ENCODE measurements at regions not wholly inside any gene's neighbourhood (a gene's known extent, or its start where the extent isn't known, plus 50 kb on each side); places are given as distances from the start of the nearest gene placed in this dataset.

- no peak for TF ChIP-seq CTCF (IDR thresholded peaks at IDR 0.05; ENCODE audit: extremely low read depth, low read depth, low read length)
- no peaks in the 10 kb centered on the region for H3K79me2 ChIP-seq (ENCODE audit: insufficient read depth, low read length)
- H3K4me3 ChIP-seq (ENCODE audit: insufficient read depth, low read length) = no peak overlapping the region
- no peaks in the 10 kb centered on the region for H4K20me1 ChIP-seq (ENCODE audit: insufficient read depth, low read length)
- H3K27ac ChIP-seq (ENCODE audit: low read depth, low read length) = no peak overlapping the region
- no peaks in the 10 kb centered on the region for H3K36me3 ChIP-seq (ENCODE audit: insufficient read depth, low read length)
- H3K27me3 ChIP-seq (ENCODE audit: insufficient read depth, low read length) = no peaks in the 10 kb centered on the region
- H3K9me3 ChIP-seq (ENCODE audit: low read depth, low read length) = no peaks in the 10 kb centered on the region
- H2AFZ ChIP-seq (ENCODE audit: low read length) = no peak overlapping the region
- H3K4me2 ChIP-seq (ENCODE audit: insufficient read depth, low read length) = no peak overlapping the region
- DNase-seq (ENCODE audit: insufficient read length, low spot score, missing footprints) = peak; percentile 13
- H3K4me1 ChIP-seq (ENCODE audit: insufficient read depth, low read length) = peaks cover 11% of the 10 kb centered on the region
Measured at GRCh38 chr4:124953061-124953460, 240.5 kb upstream of the ANKRD50 start.

- no peak overlapping the region for H3K27ac ChIP-seq (ENCODE audit: low read depth, low read length)
- H3K27me3 ChIP-seq (ENCODE audit: insufficient read depth, low read length) = no peaks in the 10 kb centered on the region
- H3K4me3 ChIP-seq (ENCODE audit: insufficient read depth, low read length) = no peak overlapping the region
- no peaks in the 10 kb centered on the region for H3K36me3 ChIP-seq (ENCODE audit: insufficient read depth, low read length)
- H2AFZ ChIP-seq (ENCODE audit: low read length) = no peak overlapping the region
- DNase-seq (ENCODE audit: insufficient read length, low spot score, missing footprints) = no peak
- no peaks in the 10 kb centered on the region for H4K20me1 ChIP-seq (ENCODE audit: insufficient read depth, low read length)
- H3K79me2 ChIP-seq (ENCODE audit: insufficient read depth, low read length) = no peaks in the 10 kb centered on the region
- no peak for TF ChIP-seq CTCF (IDR thresholded peaks at IDR 0.05; ENCODE audit: extremely low read depth, low read depth, low read length)
- peaks cover 15% of the 10 kb centered on the region for H3K4me1 ChIP-seq (ENCODE audit: insufficient read depth, low read length)
- H3K9me3 ChIP-seq (ENCODE audit: low read depth, low read length) = no peaks in the 10 kb centered on the region
- no peak overlapping the region for H3K4me2 ChIP-seq (ENCODE audit: insufficient read depth, low read length)
Measured at GRCh38 chr4:124952601-124953000, 240.1 kb upstream of the ANKRD50 start.

- Histone ChIP-seq H3K79me2 (ENCODE audit: insufficient read depth, low read length) (no peaks in the 10 kb centered on the region), H3K4me2 (ENCODE audit: insufficient read depth, low read length) (no peak overlapping the region), H3K36me3 (ENCODE audit: insufficient read depth, low read length) (no peaks in the 10 kb centered on the region), H3K27me3 (ENCODE audit: insufficient read depth, low read length) (no peaks in the 10 kb centered on the region), H3K9me3 (ENCODE audit: low read depth, low read length) (no peaks in the 10 kb centered on the region), H4K20me1 (ENCODE audit: insufficient read depth, low read length) (no peaks in the 10 kb centered on the region), H3K27ac (ENCODE audit: low read depth, low read length) (no peak overlapping the region), H3K4me1 (ENCODE audit: insufficient read depth, low read length) (peaks cover 15% of the 10 kb centered on the region), H3K4me3 (ENCODE audit: insufficient read depth, low read length) (no peak overlapping the region), H2AFZ (ENCODE audit: low read length) (peak overlapping the region; percentile 38)
- no peak for DNase-seq (ENCODE audit: insufficient read length, low spot score, missing footprints)
- no peak for TF ChIP-seq CTCF (IDR thresholded peaks at IDR 0.05; ENCODE audit: extremely low read depth, low read depth, low read length)
Measured at GRCh38 chr4:124948976-124949597, 236.6 kb upstream of the ANKRD50 start.

GRCh38 chr4:124947622-124948265, 235.2 kb upstream of the ANKRD50 start:
- Histone ChIP-seq H3K36me3 (ENCODE audit: insufficient read depth, low read length) (no peaks in the 10 kb centered on the region), H3K79me2 (ENCODE audit: insufficient read depth, low read length) (no peaks in the 10 kb centered on the region), H3K4me3 (ENCODE audit: insufficient read depth, low read length) (no peak overlapping the region), H4K20me1 (ENCODE audit: insufficient read depth, low read length) (no peaks in the 10 kb centered on the region), H3K27me3 (ENCODE audit: insufficient read depth, low read length) (no peaks in the 10 kb centered on the region), H3K27ac (ENCODE audit: low read depth, low read length) (no peak overlapping the region), H3K4me1 (ENCODE audit: insufficient read depth, low read length) (peaks cover 11% of the 10 kb centered on the region), H3K9me3 (ENCODE audit: low read depth, low read length) (no peaks in the 10 kb centered on the region), H3K4me2 (ENCODE audit: insufficient read depth, low read length) (peak overlapping the region; percentile 32), H2AFZ (ENCODE audit: low read length) (no peak overlapping the region)
- TF ChIP-seq CTCF (IDR thresholded peaks at IDR 0.05; ENCODE audit: extremely low read depth, low read depth, low read length) = no peak
- no peak for DNase-seq (ENCODE audit: insufficient read length, low spot score, missing footprints)
